Stomach (tissue), 4 donors: ENCODE measurements at regions not wholly inside any gene's neighbourhood (a gene's known extent, or its start where the extent isn't known, plus 50 kb on each side); places are given as distances from the start of the nearest gene placed in this dataset.

Experiments
- POLR2A ChIP-seq, 4 donors: fragments of 450-650 bp; IDR thresholded peaks; one replicate each; pipeline ENCODE4 v1.6.1; 2016; ENCODE audit warnings: antibody characterized with exemption in 4 of 4, control low read depth in 2 of 4, mild to moderate bottlenecking in 1 of 4, moderate library complexity in 1 of 4
- TF ChIP-seq, protein P1 (sequence below), 7 experiments: fragments of 450-650 bp in 4 of 7; fragments of 200-600 bp in 3 of 7; sonication (generic) in 3 of 7; IDR thresholded peaks; one replicate each; pipeline ENCODE4 v1.5.1; 2016 to 2019; ENCODE audit warnings: antibody characterized with exemption in 7 of 7, control low read depth in 2 of 7, mild to moderate bottlenecking in 1 of 7

DNA sequence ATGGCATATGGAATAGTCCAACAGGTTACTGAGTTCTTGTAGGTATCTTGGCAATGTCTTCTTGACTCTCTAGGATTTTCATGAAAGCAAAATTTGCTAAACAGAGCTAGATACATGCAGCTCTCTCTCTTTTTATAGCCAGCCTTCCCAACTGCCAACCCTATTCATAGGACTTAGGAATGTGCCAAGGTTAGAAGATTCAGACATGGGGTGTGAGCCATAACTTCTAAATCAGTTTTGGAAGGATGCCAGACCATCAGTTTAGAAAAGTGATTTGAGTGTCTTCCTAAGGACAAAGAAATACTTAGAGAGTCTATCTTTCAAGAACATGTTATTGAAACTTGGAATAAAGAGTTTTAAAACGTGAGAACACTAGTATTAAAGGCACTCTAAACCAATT, 619.5 kb upstream of the FANCL start:
- TF ChIP-seq, protein P1, sequence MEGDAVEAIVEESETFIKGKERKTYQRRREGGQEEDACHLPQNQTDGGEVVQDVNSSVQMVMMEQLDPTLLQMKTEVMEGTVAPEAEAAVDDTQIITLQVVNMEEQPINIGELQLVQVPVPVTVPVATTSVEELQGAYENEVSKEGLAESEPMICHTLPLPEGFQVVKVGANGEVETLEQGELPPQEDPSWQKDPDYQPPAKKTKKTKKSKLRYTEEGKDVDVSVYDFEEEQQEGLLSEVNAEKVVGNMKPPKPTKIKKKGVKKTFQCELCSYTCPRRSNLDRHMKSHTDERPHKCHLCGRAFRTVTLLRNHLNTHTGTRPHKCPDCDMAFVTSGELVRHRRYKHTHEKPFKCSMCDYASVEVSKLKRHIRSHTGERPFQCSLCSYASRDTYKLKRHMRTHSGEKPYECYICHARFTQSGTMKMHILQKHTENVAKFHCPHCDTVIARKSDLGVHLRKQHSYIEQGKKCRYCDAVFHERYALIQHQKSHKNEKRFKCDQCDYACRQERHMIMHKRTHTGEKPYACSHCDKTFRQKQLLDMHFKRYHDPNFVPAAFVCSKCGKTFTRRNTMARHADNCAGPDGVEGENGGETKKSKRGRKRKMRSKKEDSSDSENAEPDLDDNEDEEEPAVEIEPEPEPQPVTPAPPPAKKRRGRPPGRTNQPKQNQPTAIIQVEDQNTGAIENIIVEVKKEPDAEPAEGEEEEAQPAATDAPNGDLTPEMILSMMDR (IDR thresholded peaks at IDR 0.05): no peak
- TF ChIP-seq POLR2A (IDR thresholded peaks at IDR 0.05): no peak
